Trophoblast cell (in vitro differentiated cells and primary cell): ENCODE measurements at regions not wholly inside any gene's neighbourhood (a gene's known extent, or its start where the extent isn't known, plus 50 kb on each side); places are given as distances from the start of the nearest gene placed in this dataset.

Experiments
- DNase-seq, 2 donors: peaks; one replicate each; pipeline ENCODE4 v3.0.0-alpha.2; 2016
- H2AFZ ChIP-seq: 2 replicates; pipeline ENCODE4 v1.6.1; 2013; ENCODE audit warnings: low read length, moderate library complexity, mild to moderate bottlenecking; ENCODE audit not compliant: insufficient read depth, poor library complexity
- H2AK5ac ChIP-seq: 2 replicates; pipeline ENCODE4 v1.6.1; 2013; ENCODE audit warnings: mild to moderate bottlenecking, low read length
- H2BK120ac ChIP-seq: 2 replicates; pipeline ENCODE4 v1.6.1; 2013; ENCODE audit warnings: low read length, mild to moderate bottlenecking, moderate library complexity; ENCODE audit not compliant: insufficient read depth, poor library complexity
- H2BK12ac ChIP-seq: 2 replicates; pipeline ENCODE4 v1.6.1; 2013; ENCODE audit warnings: mild to moderate bottlenecking, low read length, moderate library complexity
- H2BK5ac ChIP-seq: 2 replicates; pipeline ENCODE4 v1.6.1; 2013; ENCODE audit warnings: low read length, low read depth, moderate library complexity, mild to moderate bottlenecking; ENCODE audit not compliant: poor library complexity
- H3K14ac ChIP-seq: 2 replicates; pipeline ENCODE4 v1.6.1; 2013; ENCODE audit warnings: mild to moderate bottlenecking, low read length
- H3K18ac ChIP-seq: 2 replicates; pipeline ENCODE4 v1.6.1; 2013; ENCODE audit warnings: mild to moderate bottlenecking, low read length
- H3K23ac ChIP-seq: 2 replicates; pipeline ENCODE4 v1.6.1; 2013; ENCODE audit warnings: low read length
- H3K27ac ChIP-seq: 2 replicates; pipeline ENCODE4 v1.5.1; 2013; ENCODE audit warnings: low read depth, mild to moderate bottlenecking, inconsistent platforms, low read length, moderate library complexity
- H3K27me3 ChIP-seq: 2 replicates; pipeline ENCODE4 v1.6.1; 2013; ENCODE audit warnings: inconsistent platforms, mild to moderate bottlenecking, low read length, moderate library complexity; ENCODE audit not compliant: insufficient read depth
- H3K36me3 ChIP-seq, 2 experiments: 1 replicate in 1 of 2; 2 replicates in 1 of 2; pipeline ENCODE4 v1.6.1; 2013; ENCODE audit warnings: low read length in 2 of 2, mild to moderate bottlenecking in 2 of 2, moderate library complexity in 1 of 2; ENCODE audit not compliant: insufficient read depth in 2 of 2, control insufficient read depth in 1 of 2
- H3K4ac ChIP-seq: 2 replicates; pipeline ENCODE4 v1.6.1; 2013; ENCODE audit warnings: low read depth, mild to moderate bottlenecking, low read length, moderate library complexity
- H3K4me1 ChIP-seq, 2 experiments: 1 replicate in 1 of 2; 2 replicates in 1 of 2; pipeline ENCODE4 v1.6.1; 2013; ENCODE audit warnings: low read length in 2 of 2, mild to moderate bottlenecking in 2 of 2, moderate library complexity in 1 of 2; ENCODE audit not compliant: insufficient read depth in 2 of 2, control insufficient read depth in 1 of 2
- H3K4me2 ChIP-seq: 2 replicates; pipeline ENCODE4 v1.6.1; 2013; ENCODE audit warnings: inconsistent platforms, mild to moderate bottlenecking, low read length, moderate library complexity
- H3K4me3 ChIP-seq: 2 replicates; pipeline ENCODE4 v1.5.1; 2013; ENCODE audit warnings: mild to moderate bottlenecking, low read depth, low read length, inconsistent platforms
- H3K79me1 ChIP-seq: one replicate; pipeline ENCODE4 v1.6.1; 2013; ENCODE audit warnings: low read length
- H3K79me2 ChIP-seq: 2 replicates; pipeline ENCODE4 v1.6.1; 2013; ENCODE audit warnings: low read length, mild to moderate bottlenecking; ENCODE audit not compliant: control insufficient read depth, insufficient read depth, poor library complexity
- H3K9ac ChIP-seq: 2 replicates; pipeline ENCODE4 v1.6.1; 2013; ENCODE audit warnings: mild to moderate bottlenecking, low read length
- H3K9me3 ChIP-seq: 2 replicates; pipeline ENCODE4 v1.6.1; 2013; ENCODE audit warnings: low read depth, mild to moderate bottlenecking, control low read depth, inconsistent platforms, low read length; ENCODE audit not compliant: insufficient read depth
- H4K12ac ChIP-seq: 2 replicates; pipeline ENCODE4 v1.6.1; 2013; ENCODE audit warnings: low read depth, mild to moderate bottlenecking, low read length, moderate library complexity
- H4K8ac ChIP-seq: 2 replicates; pipeline ENCODE4 v1.6.1; 2013; ENCODE audit warnings: low read depth, mild to moderate bottlenecking, low read length, moderate library complexity
- H4K91ac ChIP-seq: one replicate; pipeline ENCODE4 v1.6.1; 2013; ENCODE audit warnings: low read depth, mild to moderate bottlenecking, low read length, moderate library complexity
- WGBS: extraction: QIAGEN DNeasy Blood & Tissue Kit; methylation state at CpG from one replicate; pipeline ENCODE4 v1.1.7; 2013; ENCODE audit warnings: missing lambda C conversion rate; ENCODE audit not compliant: insufficient read length, insufficient coverage; ENCODE audit errors: extremely low coverage; 5-methylcytosine and 5-hydroxymethylcytosine counted together

- Histone ChIP-seq H3K4me1 (no peaks in the 10 kb centered on the region), H2AFZ (no peak overlapping the region), H2BK12ac (no peak overlapping the region), H2BK5ac (no peak overlapping the region), H3K36me3 (no peaks in the 10 kb centered on the region), H3K4me3 (no peak overlapping the region), H3K9ac (no peak overlapping the region), H3K23ac (no peak overlapping the region), H4K8ac (no peak overlapping the region), H3K4ac (no peak overlapping the region), H3K79me2 (no peaks in the 10 kb centered on the region), H3K18ac (no peak overlapping the region), H3K4me2 (no peak overlapping the region), H3K27me3 (no peaks in the 10 kb centered on the region), H2AK5ac (no peak overlapping the region), H4K12ac (no peak overlapping the region), H3K9me3 (no peaks in the 10 kb centered on the region), H2BK120ac (no peak overlapping the region), H3K27ac (no peak overlapping the region), H3K79me1 (no peaks in the 10 kb centered on the region), H4K91ac (no peak overlapping the region), H3K14ac (no peak overlapping the region)
- no CpG with 5 or more reads among the region's 4 CpGs for WGBS
- DNase-seq = no peak
Observed at GRCh38 chr9:12539580-12539975, 153.6 kb upstream of the TYRP1 start.

GRCh38 chr9:12544700-12545099 lies 148.5 kb upstream of the TYRP1 start:
- no peak overlapping the region for H2BK120ac ChIP-seq
- H3K14ac ChIP-seq = no peak overlapping the region
- H3K27ac ChIP-seq = no peak overlapping the region
- H4K91ac ChIP-seq = no peak overlapping the region
- H2BK12ac ChIP-seq = no peak overlapping the region
- no peak overlapping the region for H2AFZ ChIP-seq
- no peaks in the 10 kb centered on the region for H3K4me1 ChIP-seq
- H2BK5ac ChIP-seq = no peak overlapping the region
- no peaks in the 10 kb centered on the region for H3K27me3 ChIP-seq
- no peak overlapping the region for H3K23ac ChIP-seq
- no peak overlapping the region for H3K9ac ChIP-seq
- no peak overlapping the region for H4K8ac ChIP-seq
- no CpG with 5 or more reads among the region's 2 CpGs for WGBS
- H3K36me3 ChIP-seq = no peaks in the 10 kb centered on the region
- no peak overlapping the region for H4K12ac ChIP-seq
- no peak overlapping the region for H3K4ac ChIP-seq
- no peak overlapping the region for H2AK5ac ChIP-seq
- no peak overlapping the region for H3K4me2 ChIP-seq
- H3K4me3 ChIP-seq = no peak overlapping the region
- DNase-seq = no peak
- H3K79me2 ChIP-seq = no peaks in the 10 kb centered on the region
- no peaks in the 10 kb centered on the region for H3K9me3 ChIP-seq
- no peak overlapping the region for H3K18ac ChIP-seq
- no peaks in the 10 kb centered on the region for H3K79me1 ChIP-seq

- H3K27ac ChIP-seq = no peak overlapping the region
- no peaks in the 10 kb centered on the region for H3K36me3 ChIP-seq
- DNase-seq = no peak
- no peak overlapping the region for H2BK12ac ChIP-seq
- H3K9me3 ChIP-seq = no peaks in the 10 kb centered on the region
- H3K4me2 ChIP-seq = no peak overlapping the region
- no peaks in the 10 kb centered on the region for H3K4me1 ChIP-seq
- no peak overlapping the region for H3K9ac ChIP-seq
- H3K4me3 ChIP-seq = no peak overlapping the region
- no peak overlapping the region for H4K12ac ChIP-seq
- H2BK120ac ChIP-seq = no peak overlapping the region
- H3K27me3 ChIP-seq = no peaks in the 10 kb centered on the region
- H3K79me2 ChIP-seq = no peaks in the 10 kb centered on the region
- H3K4ac ChIP-seq = no peak overlapping the region
- H4K8ac ChIP-seq = no peak overlapping the region
- H2BK5ac ChIP-seq = no peak overlapping the region
- no peak overlapping the region for H2AFZ ChIP-seq
- WGBS = no CpG with 5 or more reads among the region's 5 CpGs
- H3K79me1 ChIP-seq = no peaks in the 10 kb centered on the region
- H3K14ac ChIP-seq = no peak overlapping the region
- no peak overlapping the region for H2AK5ac ChIP-seq
- H4K91ac ChIP-seq = no peak overlapping the region
- H3K18ac ChIP-seq = no peak overlapping the region
- H3K23ac ChIP-seq = no peak overlapping the region
Observed at GRCh38 chr9:12554636-12555035, 138.5 kb upstream of the TYRP1 start.

GRCh38 chr9:12566404-12567090 lies 126.6 kb upstream of the TYRP1 start:
- no peak overlapping the region for H2AK5ac ChIP-seq

More at GRCh38 chr9:12566404-12567090, 126.6 kb upstream of the TYRP1 start:
- Histone ChIP-seq H3K9me3 (no peaks in the 10 kb centered on the region), H3K18ac (no peak overlapping the region), H2BK12ac (no peak overlapping the region), H3K23ac (no peak overlapping the region), H3K4me3 (no peak overlapping the region), H2BK120ac (no peak overlapping the region), H4K91ac (no peak overlapping the region), H3K4ac (no peak overlapping the region), H3K27me3 (no peaks in the 10 kb centered on the region), H3K4me2 (no peak overlapping the region), H3K79me1 (no peaks in the 10 kb centered on the region), H2AFZ (no peak overlapping the region), H4K8ac (no peak overlapping the region), H3K27ac (no peak overlapping the region), H3K79me2 (no peaks in the 10 kb centered on the region), H4K12ac (no peak overlapping the region), H3K9ac (no peak overlapping the region), H3K4me1 (no peaks in the 10 kb centered on the region), H3K36me3 (no peaks in the 10 kb centered on the region), H2BK5ac (no peak overlapping the region), H3K14ac (no peak overlapping the region)
- WGBS = no CpG with 5 or more reads among the region's 5 CpGs
- no peak for DNase-seq
